Neural cell (in vitro differentiated cells): ENCODE measurements at regions not wholly inside any gene's neighbourhood (a gene's known extent, or its start where the extent isn't known, plus 50 kb on each side); places are given as distances from the start of the nearest gene placed in this dataset.

Source experiments
- H2AFZ ChIP-seq: fragments of 200-600, 300-800 bp; sonication (generic), shearing (Covaris generic); 2 replicates; pipeline ENCODE4 v1.6.0; 2014; ENCODE audit warnings: low read depth, mild to moderate bottlenecking, antibody characterized with exemption, low read length, moderate library complexity
- H3F3A ChIP-seq: fragments of 200-600 bp; shearing (Covaris generic); 2 replicates; pipeline ENCODE4 v1.6.1; 2016; ENCODE audit warnings: mild to moderate bottlenecking, moderate library complexity, mixed read lengths, antibody characterized with exemption, low read length; ENCODE audit not compliant: insufficient read depth, poor library complexity, severe bottlenecking
- H3K27ac ChIP-seq: fragments of 200-600, 300-800 bp; sonication (generic), shearing (Covaris generic); 2 replicates; pipeline ENCODE4 v1.5.1; 2014; ENCODE audit warnings: mild to moderate bottlenecking, low read length, moderate library complexity
- H3K27me3 ChIP-seq: fragments of 300-800, 200-600 bp; sonication (generic), shearing (Covaris generic); 2 replicates; pipeline ENCODE4 v1.6.0; 2014; ENCODE audit warnings: mild to moderate bottlenecking, low read depth, low read length, moderate library complexity; ENCODE audit not compliant: insufficient read depth
- H3K36me3 ChIP-seq: fragments of 300-800, 200-600 bp; sonication (generic), shearing (Covaris generic); 2 replicates; pipeline ENCODE4 v1.5.1; 2014; ENCODE audit warnings: mild to moderate bottlenecking, antibody characterized with exemption, low read length, moderate library complexity; ENCODE audit not compliant: insufficient read depth
- H3K4me2 ChIP-seq: fragments of 300-800, 200-600 bp; sonication (generic), shearing (Covaris generic); 2 replicates; pipeline ENCODE4 v1.6.0; 2014; ENCODE audit warnings: mild to moderate bottlenecking, low read length
- H3K4me3 ChIP-seq: fragments of 300-800, 200-600 bp; sonication (generic), shearing (Covaris generic); 2 replicates; pipeline ENCODE4 v1.5.1; 2014; ENCODE audit warnings: mild to moderate bottlenecking, low read length, moderate library complexity
- H3K79me2 ChIP-seq: fragments of 200-600 bp; shearing (Covaris generic); replicated peaks from 2 replicates; pipeline ENCODE4 v1.6.0; 2014; ENCODE audit warnings: mild to moderate bottlenecking, low read length, moderate library complexity; ENCODE audit not compliant: insufficient read depth
- H3K9ac ChIP-seq: fragments of 300-800, 200-600 bp; sonication (generic), shearing (Covaris generic); 2 replicates; pipeline ENCODE4 v1.6.1; 2016; ENCODE audit warnings: mild to moderate bottlenecking, low read length, mixed read lengths
- H3K9me2 ChIP-seq: fragments of 200-600 bp; shearing (Covaris generic); 2 replicates; pipeline ENCODE4 v1.6.1; 2016; ENCODE audit warnings: mild to moderate bottlenecking, low read length, mixed read lengths; ENCODE audit not compliant: insufficient read depth
- H3K9me3 ChIP-seq: fragments of 200-600, 300-800 bp; sonication (generic), shearing (Covaris generic); 2 replicates; pipeline ENCODE4 v1.6.1; 2016; ENCODE audit warnings: mild to moderate bottlenecking, mixed run types, low read length, moderate library complexity, mixed read lengths
- H4K20me1 ChIP-seq: fragments of 200-600 bp; shearing (Covaris generic); 2 replicates; pipeline ENCODE4 v1.6.1; 2016; ENCODE audit warnings: mild to moderate bottlenecking, mixed run types; ENCODE audit not compliant: insufficient read depth
- EP300 ChIP-seq: fragments of 450-650 bp; conservative IDR thresholded peaks from 2 replicates; pipeline ENCODE4 v1.6.1; 2014; ENCODE audit warnings: antibody characterized with exemption, mild to moderate bottlenecking, moderate library complexity; ENCODE audit not compliant: poor library complexity, severe bottlenecking
- EZH2 ChIP-seq: fragments of 200-600, 300-800 bp; shearing (Covaris generic), sonication (generic); IDR thresholded peaks from 2 replicates; pipeline ENCODE4 v1.6.1; 2014; ENCODE audit warnings: antibody characterized with exemption, low read length, borderline replicate concordance, mild to moderate bottlenecking; ENCODE audit not compliant: insufficient read depth, poor library complexity, severe bottlenecking
- MXI1 ChIP-seq: fragments of 450-650 bp; conservative IDR thresholded peaks from 2 replicates; pipeline ENCODE4 v1.6.1; 2014; ENCODE audit warnings: antibody characterized with exemption, mild to moderate bottlenecking; ENCODE audit not compliant: poor library complexity, severe bottlenecking
- POLR2AphosphoS5 ChIP-seq: IDR thresholded peaks from 2 replicates; pipeline ENCODE4 v1.6.1; 2012
- RAD21 ChIP-seq: fragments of 450-650 bp; conservative IDR thresholded peaks from 2 replicates; pipeline ENCODE4 v1.6.1; 2014; ENCODE audit warnings: antibody characterized with exemption, mild to moderate bottlenecking, moderate library complexity
- SMC3 ChIP-seq: fragments of 450-650 bp; conservative IDR thresholded peaks from 2 replicates; pipeline ENCODE4 v1.6.1; 2014; ENCODE audit warnings: antibody characterized with exemption, mild to moderate bottlenecking, moderate library complexity; ENCODE audit not compliant: poor library complexity
- TAF1 ChIP-seq: IDR thresholded peaks from 2 replicates; pipeline ENCODE4 v1.6.1; 2012; ENCODE audit warnings: low read depth
- TF ChIP-seq, protein P1 (sequence below): fragments of 450-650 bp; IDR thresholded peaks from 2 replicates; pipeline ENCODE4 v1.5.1; 2014; ENCODE audit warnings: antibody characterized with exemption, mild to moderate bottlenecking, moderate library complexity; ENCODE audit not compliant: poor library complexity, severe bottlenecking
- TF ChIP-seq, protein P2 (sequence below): IDR thresholded peaks from 2 replicates; pipeline ENCODE4 v1.6.1; 2012; ENCODE audit warnings: borderline replicate concordance

DNA sequence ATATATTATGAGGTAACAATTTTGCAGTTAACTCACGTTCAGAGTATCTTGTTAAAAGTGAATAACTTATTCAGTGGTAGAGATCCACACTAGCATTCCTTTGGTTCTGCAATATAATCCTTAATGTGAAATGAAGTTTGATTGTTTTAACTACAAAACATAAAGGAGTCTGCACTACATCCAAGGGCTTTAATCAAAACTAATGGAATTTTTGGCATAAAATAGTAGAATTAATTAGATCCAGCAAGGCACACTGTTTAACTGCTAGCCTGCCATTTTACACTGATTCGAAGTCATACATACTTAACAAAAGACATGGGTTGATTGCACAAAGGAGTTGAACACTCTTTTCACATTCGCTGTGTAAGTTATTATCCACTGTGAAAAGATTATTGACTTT, 263.0 kb upstream of the ROBO2 start:
- no peak overlapping the region for H2AFZ ChIP-seq
- no peak overlapping the region for H3K9ac ChIP-seq
- H3F3A ChIP-seq = no peaks in the 10 kb centered on the region
- H3K9me3 ChIP-seq = no peaks in the 10 kb centered on the region
- no peak overlapping the region for H3K27ac ChIP-seq
- no peaks in the 10 kb centered on the region for H3K9me2 ChIP-seq
- H3K4me3 ChIP-seq = no peak overlapping the region
- no peaks in the 10 kb centered on the region for H3K79me2 ChIP-seq
- H3K4me2 ChIP-seq = no peak overlapping the region
- no peaks in the 10 kb centered on the region for H3K27me3 ChIP-seq
- no peaks in the 10 kb centered on the region for H4K20me1 ChIP-seq
- no peaks in the 10 kb centered on the region for H3K36me3 ChIP-seq
- TF ChIP-seq TAF1 (no peak), EP300 (no peak), EZH2 (no peak), MXI1 (no peak), RAD21 (no peak), POLR2AphosphoS5 (no peak), SMC3 (no peak)
- TF ChIP-seq, protein P1, sequence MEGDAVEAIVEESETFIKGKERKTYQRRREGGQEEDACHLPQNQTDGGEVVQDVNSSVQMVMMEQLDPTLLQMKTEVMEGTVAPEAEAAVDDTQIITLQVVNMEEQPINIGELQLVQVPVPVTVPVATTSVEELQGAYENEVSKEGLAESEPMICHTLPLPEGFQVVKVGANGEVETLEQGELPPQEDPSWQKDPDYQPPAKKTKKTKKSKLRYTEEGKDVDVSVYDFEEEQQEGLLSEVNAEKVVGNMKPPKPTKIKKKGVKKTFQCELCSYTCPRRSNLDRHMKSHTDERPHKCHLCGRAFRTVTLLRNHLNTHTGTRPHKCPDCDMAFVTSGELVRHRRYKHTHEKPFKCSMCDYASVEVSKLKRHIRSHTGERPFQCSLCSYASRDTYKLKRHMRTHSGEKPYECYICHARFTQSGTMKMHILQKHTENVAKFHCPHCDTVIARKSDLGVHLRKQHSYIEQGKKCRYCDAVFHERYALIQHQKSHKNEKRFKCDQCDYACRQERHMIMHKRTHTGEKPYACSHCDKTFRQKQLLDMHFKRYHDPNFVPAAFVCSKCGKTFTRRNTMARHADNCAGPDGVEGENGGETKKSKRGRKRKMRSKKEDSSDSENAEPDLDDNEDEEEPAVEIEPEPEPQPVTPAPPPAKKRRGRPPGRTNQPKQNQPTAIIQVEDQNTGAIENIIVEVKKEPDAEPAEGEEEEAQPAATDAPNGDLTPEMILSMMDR = no peak
- TF ChIP-seq, protein P2, sequence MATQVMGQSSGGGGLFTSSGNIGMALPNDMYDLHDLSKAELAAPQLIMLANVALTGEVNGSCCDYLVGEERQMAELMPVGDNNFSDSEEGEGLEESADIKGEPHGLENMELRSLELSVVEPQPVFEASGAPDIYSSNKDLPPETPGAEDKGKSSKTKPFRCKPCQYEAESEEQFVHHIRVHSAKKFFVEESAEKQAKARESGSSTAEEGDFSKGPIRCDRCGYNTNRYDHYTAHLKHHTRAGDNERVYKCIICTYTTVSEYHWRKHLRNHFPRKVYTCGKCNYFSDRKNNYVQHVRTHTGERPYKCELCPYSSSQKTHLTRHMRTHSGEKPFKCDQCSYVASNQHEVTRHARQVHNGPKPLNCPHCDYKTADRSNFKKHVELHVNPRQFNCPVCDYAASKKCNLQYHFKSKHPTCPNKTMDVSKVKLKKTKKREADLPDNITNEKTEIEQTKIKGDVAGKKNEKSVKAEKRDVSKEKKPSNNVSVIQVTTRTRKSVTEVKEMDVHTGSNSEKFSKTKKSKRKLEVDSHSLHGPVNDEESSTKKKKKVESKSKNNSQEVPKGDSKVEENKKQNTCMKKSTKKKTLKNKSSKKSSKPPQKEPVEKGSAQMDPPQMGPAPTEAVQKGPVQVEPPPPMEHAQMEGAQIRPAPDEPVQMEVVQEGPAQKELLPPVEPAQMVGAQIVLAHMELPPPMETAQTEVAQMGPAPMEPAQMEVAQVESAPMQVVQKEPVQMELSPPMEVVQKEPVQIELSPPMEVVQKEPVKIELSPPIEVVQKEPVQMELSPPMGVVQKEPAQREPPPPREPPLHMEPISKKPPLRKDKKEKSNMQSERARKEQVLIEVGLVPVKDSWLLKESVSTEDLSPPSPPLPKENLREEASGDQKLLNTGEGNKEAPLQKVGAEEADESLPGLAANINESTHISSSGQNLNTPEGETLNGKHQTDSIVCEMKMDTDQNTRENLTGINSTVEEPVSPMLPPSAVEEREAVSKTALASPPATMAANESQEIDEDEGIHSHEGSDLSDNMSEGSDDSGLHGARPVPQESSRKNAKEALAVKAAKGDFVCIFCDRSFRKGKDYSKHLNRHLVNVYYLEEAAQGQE = no peak

DNA sequence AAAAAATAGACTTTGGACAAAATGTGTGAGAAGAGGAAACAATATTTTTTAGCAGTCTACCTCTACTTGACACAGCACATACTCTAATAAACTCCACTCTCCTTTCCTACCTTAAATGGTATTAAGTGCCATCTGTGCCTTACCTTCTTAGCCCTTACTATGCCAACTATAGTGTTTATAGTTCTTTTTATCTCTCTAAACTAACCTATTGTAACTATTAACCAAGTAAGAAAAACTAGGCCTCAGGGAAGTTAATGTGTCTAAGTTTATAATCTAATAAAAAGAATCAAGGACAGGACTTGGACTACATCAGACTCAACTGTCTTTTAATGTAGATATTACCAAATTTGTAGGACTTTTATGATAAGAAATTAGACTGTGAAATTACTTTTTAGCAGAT, 251.7 kb upstream of the ROBO2 start:
- Histone ChIP-seq H3K27ac (no peak overlapping the region), H3K9me2 (no peaks in the 10 kb centered on the region), H3K4me2 (no peak overlapping the region), H2AFZ (no peak overlapping the region), H4K20me1 (no peaks in the 10 kb centered on the region), H3K36me3 (no peaks in the 10 kb centered on the region), H3K27me3 (no peaks in the 10 kb centered on the region), H3K9me3 (no peaks in the 10 kb centered on the region), H3K9ac (no peak overlapping the region), H3K4me3 (no peak overlapping the region), H3F3A (no peaks in the 10 kb centered on the region), H3K79me2 (no peaks in the 10 kb centered on the region)
- TF ChIP-seq RAD21 = no peak
- no peak for TF ChIP-seq EZH2
- TF ChIP-seq TAF1 = no peak
- no peak for TF ChIP-seq POLR2AphosphoS5
- TF ChIP-seq, protein P1 = no peak
- TF ChIP-seq, protein P2 = no peak
- TF ChIP-seq MXI1 = no peak
- no peak for TF ChIP-seq SMC3
- TF ChIP-seq EP300 = no peak
